NCI-H748 treated with DMSO at 0.1 percent for 48 hours (cell line): ENCODE measurements at regions not wholly inside any gene's neighbourhood (a gene's known extent, or its start where the extent isn't known, plus 50 kb on each side); places are given as distances from the start of the nearest gene placed in this dataset.
"Not testable (repeated sequence)": the region's sequence is repeated elsewhere in the genome, so short reads cannot be mapped to it uniquely, and the experiment has no call there.

Experiments
- DNase-seq: peaks from one replicate; lab custom pipeline; 2025; lab: John Stamatoyannopoulos, UW

DNA sequence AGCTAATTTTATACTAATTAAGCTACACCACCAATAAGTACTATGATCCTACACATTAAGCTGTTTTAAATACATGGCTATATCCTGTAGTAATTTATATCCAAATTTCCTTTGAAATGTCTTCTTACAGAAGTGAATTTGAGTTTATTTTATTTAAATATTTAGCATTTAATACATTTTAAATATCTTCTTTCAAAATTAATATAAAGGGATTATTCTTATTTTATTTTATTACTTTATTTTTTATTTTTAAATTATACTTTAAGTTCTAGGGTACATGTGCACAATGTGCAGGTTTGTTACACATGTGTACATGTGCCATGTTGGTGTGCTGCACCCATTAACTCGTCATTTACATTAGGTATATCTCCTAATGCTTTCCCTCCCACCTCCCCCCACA, 310.9 kb upstream of the IZUMO3 start:
- DNase-seq: not testable (repeated sequence)

DNA sequence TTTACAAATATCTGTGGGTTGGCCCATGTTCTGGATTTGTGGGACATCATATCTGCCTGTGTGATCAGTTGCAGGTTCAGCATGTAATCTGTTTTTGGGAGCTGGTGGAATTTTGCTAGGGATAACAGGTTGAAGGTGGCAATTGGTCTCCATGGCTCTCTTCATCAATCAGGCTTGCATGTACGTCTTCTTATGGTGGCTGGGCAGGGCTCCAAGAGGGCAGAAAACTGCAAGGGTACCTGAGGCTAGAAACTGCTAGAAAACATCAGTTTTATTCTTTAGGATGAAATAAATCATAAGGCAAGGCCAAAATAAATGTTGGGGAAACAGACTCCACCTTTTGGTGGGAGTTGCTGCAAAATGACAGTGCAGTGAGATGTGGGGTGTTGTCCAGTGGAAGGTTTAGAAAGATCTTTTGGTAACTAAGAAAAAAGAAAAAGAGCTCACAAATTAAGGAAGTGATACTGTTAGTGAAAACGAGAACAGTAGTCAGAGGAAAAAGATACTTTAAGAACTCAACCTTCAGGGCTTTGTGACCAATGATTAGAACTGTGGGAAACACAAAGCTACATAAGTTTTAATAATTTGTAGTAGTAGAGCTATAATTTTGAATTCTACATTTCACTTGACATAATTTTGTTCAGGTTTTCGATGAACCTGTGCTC, 300.7 kb upstream of the IZUMO3 start:
- DNase-seq: no peak

DNA sequence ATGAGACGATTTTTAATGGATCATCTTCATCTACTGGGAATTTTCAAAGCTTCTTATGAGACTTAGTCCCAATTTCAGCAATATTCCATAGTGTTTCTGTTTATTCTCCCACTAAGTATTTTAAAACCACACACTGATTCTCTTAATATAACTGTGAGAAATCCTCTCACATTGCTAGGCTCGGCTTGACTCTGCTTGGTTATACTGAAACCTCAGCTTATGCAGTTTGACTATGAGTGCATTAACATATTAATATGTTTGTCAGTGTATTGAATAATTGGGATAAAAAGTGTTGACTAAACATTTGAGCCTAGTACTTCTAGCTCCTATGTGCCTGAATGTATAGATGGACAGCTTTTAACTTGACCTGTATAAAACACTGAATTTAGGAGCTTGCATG, 298.5 kb upstream of the IZUMO3 start:
- DNase-seq: no peak

- no peak for DNase-seq
Measured at GRCh38 chr9:24841993-24842392, 296.3 kb upstream of the IZUMO3 start.

DNA sequence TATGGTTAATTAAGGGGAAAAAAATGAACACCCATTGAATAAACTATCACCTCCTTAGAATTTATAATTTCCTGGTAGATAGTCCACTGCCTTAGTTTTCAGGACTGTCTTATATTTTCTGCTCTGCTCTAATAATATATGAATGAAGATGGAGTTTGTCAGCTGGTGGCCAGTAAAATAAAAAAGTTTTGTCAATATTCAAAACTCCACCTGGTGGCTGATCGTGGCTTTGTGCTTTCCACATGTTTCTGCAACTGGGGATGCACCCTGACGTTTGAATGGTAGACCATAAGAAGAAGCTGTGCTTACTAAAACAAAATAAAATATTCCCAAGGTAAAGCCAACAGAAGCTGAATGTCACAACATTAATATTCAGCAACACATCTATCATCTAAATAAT, 286.6 kb upstream of the IZUMO3 start:
- DNase-seq: no peak

DNA sequence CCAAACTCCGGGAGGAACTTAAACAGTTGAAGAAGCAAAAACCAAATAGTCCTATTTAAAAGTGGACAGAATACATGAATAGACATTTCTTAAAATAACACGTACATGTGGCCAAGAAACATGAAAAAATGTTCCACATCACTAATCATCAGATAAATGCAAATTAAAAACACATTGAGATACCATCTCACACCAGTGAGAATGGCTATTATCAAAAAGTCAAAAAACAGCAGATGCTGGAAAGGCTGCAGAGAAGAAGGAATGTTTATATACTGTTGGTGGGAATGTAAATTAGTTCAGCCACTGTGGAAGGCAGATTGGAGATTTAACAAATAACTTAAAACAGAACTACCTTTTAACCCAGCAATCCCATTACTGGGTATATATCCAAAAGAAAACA, 283.0 kb upstream of the IZUMO3 start:
- DNase-seq: no peak

DNA sequence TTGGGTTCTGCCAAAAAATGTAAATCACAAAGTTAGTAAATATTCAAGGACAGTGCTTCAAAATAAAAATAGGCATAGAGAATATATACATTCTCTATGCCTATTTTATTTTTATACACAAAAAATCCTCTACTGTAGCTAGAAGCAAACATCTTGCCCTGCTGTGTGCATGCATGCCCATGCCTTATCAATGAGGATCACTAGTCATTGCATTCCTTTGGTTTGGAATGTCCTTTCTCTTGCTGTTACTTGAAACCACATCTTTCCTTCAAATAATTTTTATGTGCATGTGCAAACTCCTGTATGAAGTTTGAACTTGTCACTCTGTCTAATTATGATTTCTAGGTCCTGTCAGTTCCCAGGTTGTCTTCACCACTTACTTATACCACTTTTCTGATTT, 278.9 kb upstream of the IZUMO3 start:
- no peak for DNase-seq

DNA sequence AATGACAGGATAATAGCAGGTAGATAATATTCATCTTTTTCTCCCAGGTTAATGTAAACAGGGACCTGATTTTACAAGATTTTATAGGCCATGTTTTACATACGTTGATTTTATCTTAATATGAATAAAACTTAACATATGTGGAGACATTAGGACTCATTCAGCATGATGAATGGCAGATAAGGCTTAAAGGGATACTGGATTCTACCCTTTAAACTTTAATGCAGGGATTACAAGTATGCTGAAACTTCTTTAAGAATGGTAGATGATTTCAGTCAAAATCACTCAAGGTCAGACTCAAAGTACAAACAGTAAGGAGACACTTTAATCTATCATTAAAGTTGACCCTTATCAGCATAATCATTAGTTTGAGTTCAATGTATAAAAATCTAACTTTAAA, 274.5 kb upstream of the IZUMO3 start:
- DNase-seq: no peak

- DNase-seq: no peak
Measured at GRCh38 chr9:24817756-24818155, 272.1 kb upstream of the IZUMO3 start.

GRCh38 chr9:24816006-24816405, 270.3 kb upstream of the IZUMO3 start:
- DNase-seq: no peak

DNA sequence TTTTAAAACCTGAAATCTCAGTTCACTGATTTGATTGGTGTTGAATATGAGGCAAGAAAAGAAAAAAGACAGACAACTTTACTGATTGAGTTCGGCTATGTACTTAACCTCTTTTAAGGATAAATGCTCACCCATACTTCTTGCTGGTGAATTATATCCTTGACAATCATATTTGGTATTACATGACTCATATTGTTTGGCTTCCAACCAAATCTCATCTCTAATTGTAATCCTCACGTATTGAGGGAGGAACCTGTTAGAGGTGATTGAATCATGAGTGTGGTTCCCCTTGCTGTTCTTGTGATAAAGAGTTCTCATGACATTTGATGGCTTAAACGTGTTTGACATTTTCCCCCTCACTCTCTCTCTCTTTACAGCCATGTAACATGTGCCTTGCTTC, 255.6 kb upstream of the IZUMO3 start:
- DNase-seq: no peak

DNA sequence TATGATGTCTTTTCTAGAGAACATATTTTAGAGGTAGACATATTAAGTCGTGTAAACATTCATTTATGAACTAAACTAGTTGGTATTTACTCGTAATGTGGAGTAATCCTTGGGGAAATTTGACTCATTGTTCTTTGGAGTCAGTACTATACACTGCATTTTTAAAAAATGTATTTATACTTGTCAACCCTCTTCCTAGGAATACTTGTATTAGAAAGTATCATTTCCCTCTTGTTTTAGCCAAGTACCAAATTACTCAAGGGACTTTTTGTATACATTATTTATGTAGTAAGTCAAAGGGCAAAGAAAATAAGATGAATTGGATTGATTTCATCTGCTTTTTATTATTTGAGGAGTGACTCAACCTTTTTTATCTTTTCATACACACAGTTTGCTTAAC, 248.1 kb upstream of the IZUMO3 start:
- no peak for DNase-seq

GRCh38 chr9:24776226-24776625, 230.5 kb upstream of the IZUMO3 start:
- no peak for DNase-seq

DNA sequence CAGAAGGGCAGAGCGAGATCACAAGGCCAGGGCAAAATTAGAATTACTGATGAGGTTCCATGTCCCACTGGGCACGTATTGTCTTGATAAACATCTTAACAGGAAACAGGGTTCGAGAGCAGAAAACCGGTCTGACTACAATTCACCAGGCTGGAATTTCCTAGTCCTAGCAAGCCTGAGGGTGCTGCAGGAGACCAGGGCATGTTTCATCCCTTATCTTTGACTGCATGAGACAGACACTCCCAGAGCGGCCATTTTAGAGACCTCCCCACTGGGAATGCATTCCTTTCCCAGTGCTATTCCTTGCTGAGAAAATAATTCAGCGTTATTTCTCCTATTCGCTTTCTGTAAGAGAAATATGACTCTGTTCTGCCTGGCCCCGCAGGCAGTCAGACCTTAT, 228.5 kb upstream of the IZUMO3 start:
- DNase-seq: not testable (repeated sequence)

- DNase-seq: no peak
Measured at GRCh38 chr9:24766081-24766480, 220.4 kb upstream of the IZUMO3 start.

GRCh38 chr9:24765025-24765756, 219.5 kb upstream of the IZUMO3 start:
- no peak for DNase-seq

GRCh38 chr9:24738421-24738961, 192.8 kb upstream of the IZUMO3 start:
- DNase-seq: no peak

DNA sequence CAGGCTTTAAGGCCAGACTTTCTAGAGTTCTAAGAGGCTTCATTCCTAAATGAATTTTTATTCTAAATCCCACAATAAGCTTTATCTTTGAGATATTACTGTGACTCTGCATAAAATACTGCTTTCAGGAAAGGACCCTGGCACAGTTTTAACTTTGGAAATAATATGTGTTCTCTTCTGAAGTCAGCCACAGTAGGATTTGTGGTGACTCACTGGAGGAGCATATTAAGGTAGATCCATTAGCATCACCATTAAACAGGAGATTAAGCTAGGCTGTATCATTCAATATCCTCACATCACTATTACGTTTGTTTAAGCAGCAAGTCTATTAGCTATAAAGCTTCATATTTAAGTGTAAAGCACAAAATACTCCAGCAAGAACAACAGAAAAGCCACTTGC, 186.1 kb upstream of the IZUMO3 start:
- DNase-seq: no peak

- DNase-seq: no peak
Measured at GRCh38 chr9:24721621-24722020, 175.9 kb upstream of the IZUMO3 start.

DNA sequence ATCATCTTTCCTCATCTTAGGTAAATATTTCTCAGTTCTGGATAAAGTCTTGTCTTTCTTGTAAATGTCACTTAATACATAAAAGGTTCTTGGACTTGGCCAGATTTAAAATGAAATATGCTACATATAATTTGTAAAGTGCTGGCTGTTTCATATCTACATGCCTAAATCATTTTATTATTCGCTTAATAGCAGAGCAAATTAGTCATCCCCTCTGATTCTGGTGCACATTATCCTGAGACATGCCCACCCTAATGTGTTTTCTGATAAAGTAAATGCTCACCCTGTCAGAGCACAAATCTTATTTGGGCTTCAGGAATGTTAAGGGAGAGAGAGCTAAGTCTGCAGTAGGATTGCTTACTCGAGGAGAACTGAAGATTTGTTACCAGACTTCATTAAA, 166.5 kb upstream of the IZUMO3 start:
- DNase-seq: no peak

- DNase-seq: no peak
Measured at GRCh38 chr9:24708814-24709213, 163.1 kb upstream of the IZUMO3 start.

- DNase-seq: no peak
Measured at GRCh38 chr9:24698881-24699518, 153.3 kb upstream of the IZUMO3 start.

- DNase-seq: no peak
Measured at GRCh38 chr9:24672336-24672735, 126.6 kb upstream of the IZUMO3 start.
